ENCODE measurements at regions not wholly inside any gene's neighbourhood (a gene's known extent, or its start where the extent isn't known, plus 50 kb on each side); places are given as distances from the start of the nearest gene placed in this dataset.

DNA sequence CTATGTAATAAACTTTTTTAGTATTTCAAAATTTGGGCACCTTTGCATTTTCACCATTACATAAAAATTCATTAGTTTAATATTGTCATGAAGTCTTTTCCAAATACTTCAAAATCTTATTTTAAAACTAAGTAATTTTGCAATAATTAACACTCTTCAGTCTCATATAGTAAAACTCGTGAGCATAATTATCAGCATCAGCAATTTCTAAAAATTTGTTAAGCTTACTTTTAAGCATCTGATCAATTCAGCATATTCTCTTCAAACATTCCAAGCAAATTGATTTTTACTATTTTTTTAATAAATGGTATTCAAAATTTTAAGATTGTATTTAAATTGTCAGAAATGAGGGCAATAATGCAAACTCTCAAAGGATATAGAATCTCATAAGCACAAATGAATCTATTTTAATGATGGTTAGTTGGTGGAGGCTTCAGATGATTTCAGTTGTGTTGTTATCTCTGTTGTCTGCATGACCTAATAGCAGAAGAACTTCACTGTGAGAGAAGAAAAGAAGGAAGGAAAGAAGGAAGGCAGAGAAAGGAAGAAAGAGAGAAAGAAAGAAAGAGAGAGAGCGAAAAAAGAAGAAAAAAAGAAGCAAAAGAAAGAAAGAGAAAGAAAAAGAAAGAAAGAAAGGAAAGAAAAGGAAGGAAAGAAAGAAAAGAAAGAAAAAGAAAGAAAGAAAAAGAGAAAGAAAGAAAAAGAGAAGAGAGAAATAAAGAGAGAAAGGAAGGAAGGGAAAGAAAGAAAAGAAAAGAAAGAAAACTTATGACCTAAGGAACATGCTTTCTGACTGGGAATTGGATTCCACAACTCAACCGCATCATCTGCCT lies 860.5 kb downstream of the NCAM2 start (continued):
- no peak for TF ChIP-seq MAFK (IDR thresholded peaks at IDR 0.05; ENCODE audit: partially characterized antibody)
- no peak for TF ChIP-seq EHMT2 (IDR thresholded peaks at IDR 0.05; ENCODE audit: low read depth)
- no peak for TF ChIP-seq PBX3 (IDR thresholded peaks at IDR 0.05)

DNA sequence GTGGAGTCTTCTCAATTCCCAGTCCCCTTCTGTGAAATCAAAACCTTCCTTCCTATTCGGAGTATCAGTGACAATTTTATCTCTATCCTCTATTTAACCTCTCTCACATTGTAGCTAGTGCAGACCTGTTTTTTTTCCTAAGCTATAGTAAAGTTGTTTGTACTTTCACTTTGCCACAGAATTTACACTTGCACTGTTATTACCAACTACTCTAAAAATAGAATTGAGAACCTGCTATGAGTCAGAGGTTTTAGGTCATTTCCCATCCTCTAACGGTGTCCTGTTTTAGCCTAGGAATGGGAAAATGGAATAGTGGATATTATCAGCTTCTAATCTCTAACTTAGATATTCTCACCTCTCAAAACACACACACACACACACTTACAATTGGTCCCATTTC lies 862.7 kb downstream of the NCAM2 start:
- H3K27ac ChIP-seq: no peak overlapping the region
- WGBS (ENCODE audit: missing lambda C conversion rate): 7% methylated on average over 2 of the region's 2 CpGs
- DNase-seq (ENCODE audit: low read depth in 1 of 2, low spot score in 1 of 2) (no peak), ATAC-seq (no peak), FAIRE-seq (no peak)
- ChIA-PET CTCF (no interaction called here), POLR2A (no interaction called here)
- H3K4me2 ChIP-seq: no peak overlapping the region
- TF ChIP-seq FOSL2 (IDR thresholded peaks at IDR 0.05): no peak
- no peak for TF ChIP-seq FOSL2 (CRISPR knock-in tag; IDR thresholded peaks at IDR 0.05)
- TF ChIP-seq CEBPB (IDR thresholded peaks at IDR 0.05): no peak
- no peak for TF ChIP-seq ATOH8 (CRISPR knock-in tag; IDR thresholded peaks at IDR 0.05; ENCODE audit: low read depth)
- no peak for TF ChIP-seq HDAC2 (IDR thresholded peaks at IDR 0.05)
- TF ChIP-seq, protein P1, sequence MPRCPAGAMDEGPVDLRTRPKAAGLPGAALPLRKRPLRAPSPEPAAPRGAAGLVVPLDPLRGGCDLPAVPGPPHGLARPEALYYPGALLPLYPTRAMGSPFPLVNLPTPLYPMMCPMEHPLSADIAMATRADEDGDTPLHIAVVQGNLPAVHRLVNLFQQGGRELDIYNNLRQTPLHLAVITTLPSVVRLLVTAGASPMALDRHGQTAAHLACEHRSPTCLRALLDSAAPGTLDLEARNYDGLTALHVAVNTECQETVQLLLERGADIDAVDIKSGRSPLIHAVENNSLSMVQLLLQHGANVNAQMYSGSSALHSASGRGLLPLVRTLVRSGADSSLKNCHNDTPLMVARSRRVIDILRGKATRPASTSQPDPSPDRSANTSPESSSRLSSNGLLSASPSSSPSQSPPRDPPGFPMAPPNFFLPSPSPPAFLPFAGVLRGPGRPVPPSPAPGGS (IDR thresholded peaks at IDR 0.05): no peak
- TF ChIP-seq NFE2L2 (conservative IDR thresholded peaks at IDR 0.05; ENCODE audit: low read length): no peak
- no peak overlapping the region for H3K4me3 ChIP-seq
- no peaks in the 10 kb centered on the region for H3K4me1 ChIP-seq
- no peaks in the 10 kb centered on the region for H3K9me3 ChIP-seq

GRCh38 chr21:21864321-21864840 lies 866.2 kb downstream of the NCAM2 start:
- Histone ChIP-seq H3K4me3 (no peak overlapping the region), H3K27ac (no peak overlapping the region), H3K4me1 (no peaks in the 10 kb centered on the region), H3K4me2 (no peak overlapping the region), H3K9me3 (no peaks in the 10 kb centered on the region)
- POLR2A ChIA-PET: no interaction called here
- DNase-seq (ENCODE audit: low read depth in 1 of 2, low spot score in 1 of 2) (no peak), FAIRE-seq (no peak), ATAC-seq (no peak)
- 31% methylated on average over 4 of the region's 4 CpGs for WGBS (ENCODE audit: missing lambda C conversion rate)
- CTCF ChIA-PET: no interaction called here
- TF ChIP-seq, protein P2, sequence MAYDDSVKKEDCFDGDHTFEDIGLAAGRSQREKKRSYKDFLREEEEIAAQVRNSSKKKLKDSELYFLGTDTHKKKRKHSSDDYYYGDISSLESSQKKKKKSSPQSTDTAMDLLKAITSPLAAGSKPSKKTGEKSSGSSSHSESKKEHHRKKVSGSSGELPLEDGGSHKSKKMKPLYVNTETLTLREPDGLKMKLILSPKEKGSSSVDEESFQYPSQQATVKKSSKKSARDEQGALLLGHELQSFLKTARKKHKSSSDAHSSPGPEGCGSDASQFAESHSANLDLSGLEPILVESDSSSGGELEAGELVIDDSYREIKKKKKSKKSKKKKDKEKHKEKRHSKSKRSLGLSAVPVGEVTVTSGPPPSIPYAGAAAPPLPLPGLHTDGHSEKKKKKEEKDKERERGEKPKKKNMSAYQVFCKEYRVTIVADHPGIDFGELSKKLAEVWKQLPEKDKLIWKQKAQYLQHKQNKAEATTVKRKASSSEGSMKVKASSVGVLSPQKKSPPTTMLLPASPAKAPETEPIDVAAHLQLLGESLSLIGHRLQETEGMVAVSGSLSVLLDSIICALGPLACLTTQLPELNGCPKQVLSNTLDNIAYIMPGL (CRISPR knock-in tag; IDR thresholded peaks at IDR 0.05; ENCODE audit: borderline replicate concordance): no peak
- TF ChIP-seq RAD21 (conservative IDR thresholded peaks at IDR 0.05 in 1 of 2, IDR thresholded peaks at IDR 0.05 in 1 of 2): no peak
- no peak for TF ChIP-seq JUN (IDR thresholded peaks at IDR 0.05)
- TF ChIP-seq RNF2 (IDR thresholded peaks at IDR 0.05; ENCODE audit: borderline replicate concordance, low read depth): no peak

DNA sequence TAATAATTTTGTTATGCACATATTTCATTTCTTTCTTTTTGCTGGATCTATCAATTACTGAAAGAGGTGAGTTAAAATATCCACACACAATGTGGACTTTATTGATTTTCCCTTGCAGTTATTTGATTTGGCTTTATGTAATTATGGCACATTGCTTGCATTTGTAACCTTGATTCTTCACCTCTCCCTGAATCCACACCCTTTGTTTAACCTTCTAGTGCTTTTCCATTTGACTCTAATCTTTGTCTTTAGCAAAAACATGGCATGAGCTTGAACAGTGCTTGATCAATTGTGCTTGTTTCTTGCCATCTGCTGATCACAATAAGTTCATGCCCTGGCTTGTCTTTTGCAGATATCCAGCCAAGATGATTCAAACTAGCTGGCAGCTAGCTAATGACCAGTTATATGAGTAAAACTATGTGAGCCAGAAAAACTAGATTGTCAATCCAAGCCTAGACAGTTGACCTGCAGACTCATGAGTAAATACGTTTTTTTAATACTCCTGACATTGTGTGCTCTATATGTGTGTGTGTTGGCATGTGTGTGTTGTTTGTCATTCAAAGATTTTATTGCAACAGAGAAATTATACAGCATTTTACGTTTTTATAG lies 899.2 kb downstream of the NCAM2 start:
- POLR2A ChIA-PET: no interaction called here
- DNase-seq (ENCODE audit: low read depth in 1 of 2, low spot score in 1 of 2) (no peak), FAIRE-seq (no peak), ATAC-seq (no peak)
- Histone ChIP-seq H3K4me1 (no peaks in the 10 kb centered on the region), H3K9me3 (no peaks in the 10 kb centered on the region), H3K27ac (no peak overlapping the region), H3K4me2 (no peak overlapping the region), H3K4me3 (no peak overlapping the region)
- TF ChIP-seq SREBF2 (IDR thresholded peaks at IDR 0.05): no peak
- TF ChIP-seq ZNF302 (CRISPR knock-in tag; IDR thresholded peaks at IDR 0.05): no peak
- TF ChIP-seq RCOR1 (IDR thresholded peaks at IDR 0.05; ENCODE audit: low read depth, low read length): no peak
- TF ChIP-seq ESRRA (IDR thresholded peaks at IDR 0.05; ENCODE audit: borderline replicate concordance, low read length): no peak
- TF ChIP-seq, protein P2 (CRISPR knock-in tag; IDR thresholded peaks at IDR 0.05; ENCODE audit: borderline replicate concordance): no peak
- TF ChIP-seq NPAS2 (CRISPR knock-in tag; IDR thresholded peaks at IDR 0.05; ENCODE audit: borderline replicate concordance): no peak
- no peak for TF ChIP-seq PHF8 (IDR thresholded peaks at IDR 0.05; ENCODE audit: borderline replicate concordance, low read depth)
- WGBS (ENCODE audit: missing lambda C conversion rate): 0% methylated on average over 2 of the region's 2 CpGs
- CTCF ChIA-PET: no interaction called here
